ENCODE measurements at regions not wholly inside any gene's neighbourhood (a gene's known extent, or its start where the extent isn't known, plus 50 kb on each side); places are given as distances from the start of the nearest gene placed in this dataset.

GRCh38 chr4:83906561-83906960 lies 370.7 kb downstream of the GPAT3 start:
- TF ChIP-seq EZH2phosphoT487 (conservative IDR thresholded peaks at IDR 0.05; ENCODE audit: low read length) (no peak), CTCF (IDR thresholded peaks at IDR 0.05; ENCODE audit: insufficient read depth, low read length, poor library complexity, severe bottlenecking) (no peak)

All from SU-DHL-6 (cell line).